ENCODE measurements at regions not wholly inside any gene's neighbourhood (a gene's known extent, or its start where the extent isn't known, plus 50 kb on each side); places are given as distances from the start of the nearest gene placed in this dataset.

GRCh38 chr2:58992062-58992706 lies 751.1 kb upstream of the FANCL start:
- ATAC-seq (ENCODE audit: insufficient number of reproducible peaks, low FRiP score, low read depth) (no peak), DNase-seq (ENCODE audit: low spot score) (no peak)

DNA sequence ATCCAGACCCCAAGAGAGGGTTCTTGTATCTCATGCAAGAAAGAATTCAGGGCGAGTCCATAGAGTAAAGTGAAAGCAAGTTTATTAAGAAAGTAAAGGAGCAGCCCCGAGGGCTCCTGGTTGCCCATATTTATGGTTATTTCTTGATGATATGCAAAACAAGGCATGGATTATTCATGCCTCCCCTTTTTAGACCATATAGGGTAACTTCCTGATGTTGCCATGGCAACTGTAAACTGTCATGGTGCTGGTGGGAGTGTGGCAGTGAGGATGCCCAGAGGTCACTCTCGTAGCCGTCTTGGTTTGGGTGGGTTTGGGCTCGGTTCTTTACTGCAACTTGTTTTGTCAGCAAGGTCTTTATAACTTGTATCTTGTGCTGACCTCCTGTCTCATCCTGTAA lies 750.2 kb upstream of the FANCL start:
- no peak for ATAC-seq (ENCODE audit: insufficient number of reproducible peaks, low FRiP score, low read depth)
- no peaks in the 10 kb centered on the region for H3K27me3 ChIP-seq (replicated peaks; ENCODE audit: insufficient read depth)
- H3K36me3 ChIP-seq = no peaks in the 10 kb centered on the region
- H3K9me3 ChIP-seq = no peaks in the 10 kb centered on the region
- H3K27ac ChIP-seq = no peak overlapping the region
- TF ChIP-seq, protein P1, sequence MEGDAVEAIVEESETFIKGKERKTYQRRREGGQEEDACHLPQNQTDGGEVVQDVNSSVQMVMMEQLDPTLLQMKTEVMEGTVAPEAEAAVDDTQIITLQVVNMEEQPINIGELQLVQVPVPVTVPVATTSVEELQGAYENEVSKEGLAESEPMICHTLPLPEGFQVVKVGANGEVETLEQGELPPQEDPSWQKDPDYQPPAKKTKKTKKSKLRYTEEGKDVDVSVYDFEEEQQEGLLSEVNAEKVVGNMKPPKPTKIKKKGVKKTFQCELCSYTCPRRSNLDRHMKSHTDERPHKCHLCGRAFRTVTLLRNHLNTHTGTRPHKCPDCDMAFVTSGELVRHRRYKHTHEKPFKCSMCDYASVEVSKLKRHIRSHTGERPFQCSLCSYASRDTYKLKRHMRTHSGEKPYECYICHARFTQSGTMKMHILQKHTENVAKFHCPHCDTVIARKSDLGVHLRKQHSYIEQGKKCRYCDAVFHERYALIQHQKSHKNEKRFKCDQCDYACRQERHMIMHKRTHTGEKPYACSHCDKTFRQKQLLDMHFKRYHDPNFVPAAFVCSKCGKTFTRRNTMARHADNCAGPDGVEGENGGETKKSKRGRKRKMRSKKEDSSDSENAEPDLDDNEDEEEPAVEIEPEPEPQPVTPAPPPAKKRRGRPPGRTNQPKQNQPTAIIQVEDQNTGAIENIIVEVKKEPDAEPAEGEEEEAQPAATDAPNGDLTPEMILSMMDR (IDR thresholded peaks at IDR 0.05) = no peak
- H3K4me1 ChIP-seq (ENCODE audit: control insufficient read depth in 1 of 2, low read depth in 2 of 2) = no peaks in the 10 kb centered on the region
- DNase-seq (ENCODE audit: low spot score) = no peak
- no peak overlapping the region for H3K4me3 ChIP-seq

More at GRCh38 chr2:58992062-58992706, 751.1 kb upstream of the FANCL start:
- Histone ChIP-seq H3K9me3 (no peaks in the 10 kb centered on the region), H3K36me3 (no peaks in the 10 kb centered on the region), H3K27me3 (replicated peaks; ENCODE audit: insufficient read depth) (no peaks in the 10 kb centered on the region), H3K4me1 (ENCODE audit: control insufficient read depth in 1 of 2, low read depth in 2 of 2) (no peaks in the 10 kb centered on the region), H3K4me3 (no peak overlapping the region), H3K27ac (no peak overlapping the region)
- TF ChIP-seq, protein P1 (IDR thresholded peaks at IDR 0.05) = no peak

- no peaks in the 10 kb centered on the region for H3K9me3 ChIP-seq
- no peak overlapping the region for H3K27ac ChIP-seq
- ATAC-seq (ENCODE audit: insufficient number of reproducible peaks, low FRiP score, low read depth) (no peak), DNase-seq (ENCODE audit: low spot score) (no peak)
- H3K4me3 ChIP-seq = no peak overlapping the region
- H3K36me3 ChIP-seq = no peaks in the 10 kb centered on the region
- H3K4me1 ChIP-seq (ENCODE audit: control insufficient read depth in 1 of 2, low read depth in 2 of 2) = no peaks in the 10 kb centered on the region
- H3K27me3 ChIP-seq (replicated peaks; ENCODE audit: insufficient read depth) = no peaks in the 10 kb centered on the region
- TF ChIP-seq, protein P1 (IDR thresholded peaks at IDR 0.05) = no peak
Measured at GRCh38 chr2:58985541-58985940, 744.4 kb upstream of the FANCL start.

DNA sequence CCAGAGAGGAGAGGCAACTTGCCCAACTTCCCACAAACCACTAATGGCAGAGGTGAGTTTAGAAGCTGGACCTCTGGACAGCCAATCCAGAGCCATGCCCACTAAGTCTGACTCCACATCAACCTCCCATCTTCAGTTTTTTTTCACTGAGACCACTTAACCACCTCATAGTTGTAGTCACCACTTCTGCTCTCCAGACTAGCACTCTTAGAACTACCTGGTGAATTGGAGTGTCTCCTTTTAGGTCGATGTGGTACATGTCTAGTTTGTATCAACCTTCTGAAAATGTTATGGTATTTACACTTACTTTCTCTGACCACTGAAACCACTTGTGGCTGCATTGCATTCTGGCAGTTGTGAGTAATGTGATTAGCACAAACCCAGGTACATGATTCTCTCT lies 743.6 kb upstream of the FANCL start:
- Histone ChIP-seq H3K36me3 (no peaks in the 10 kb centered on the region), H3K4me3 (no peak overlapping the region), H3K27me3 (replicated peaks; ENCODE audit: insufficient read depth) (no peaks in the 10 kb centered on the region), H3K9me3 (no peaks in the 10 kb centered on the region), H3K27ac (no peak overlapping the region), H3K4me1 (ENCODE audit: control insufficient read depth in 1 of 2, low read depth in 2 of 2) (no peaks in the 10 kb centered on the region)
- no peak for DNase-seq (ENCODE audit: low spot score)
- ATAC-seq (ENCODE audit: insufficient number of reproducible peaks, low FRiP score, low read depth) = no peak
- TF ChIP-seq, protein P1 (IDR thresholded peaks at IDR 0.05) = no peak

GRCh38 chr2:58983111-58983510 lies 742.0 kb upstream of the FANCL start:
- TF ChIP-seq, protein P1 (IDR thresholded peaks at IDR 0.05) = no peak
- no peak overlapping the region for H3K4me3 ChIP-seq
- ATAC-seq (ENCODE audit: insufficient number of reproducible peaks, low FRiP score, low read depth) (no peak), DNase-seq (ENCODE audit: low spot score) (no peak)
- H3K36me3 ChIP-seq = no peaks in the 10 kb centered on the region
- H3K27ac ChIP-seq = no peak overlapping the region
- no peaks in the 10 kb centered on the region for H3K4me1 ChIP-seq (ENCODE audit: control insufficient read depth in 1 of 2, low read depth in 2 of 2)
- H3K9me3 ChIP-seq = no peaks in the 10 kb centered on the region
- H3K27me3 ChIP-seq (replicated peaks; ENCODE audit: insufficient read depth) = no peaks in the 10 kb centered on the region
